ENCODE measurements at regions not wholly inside any gene's neighbourhood (a gene's known extent, or its start where the extent isn't known, plus 50 kb on each side); places are given as distances from the start of the nearest gene placed in this dataset.

- no peak for DNase-seq (ENCODE audit: low spot score in 2 of 2)
- TF ChIP-seq CTCF (IDR thresholded peaks at IDR 0.05) (no peak), EP300 (IDR thresholded peaks at IDR 0.05) (no peak), POLR2A (IDR thresholded peaks at IDR 0.05) (no peak)
- H3K36me3 ChIP-seq, result no peaks in the 10 kb centered on the region
Observed at GRCh38 chr2:241985986-241986329, 116.4 kb downstream of the RTP5 start.

DNA sequence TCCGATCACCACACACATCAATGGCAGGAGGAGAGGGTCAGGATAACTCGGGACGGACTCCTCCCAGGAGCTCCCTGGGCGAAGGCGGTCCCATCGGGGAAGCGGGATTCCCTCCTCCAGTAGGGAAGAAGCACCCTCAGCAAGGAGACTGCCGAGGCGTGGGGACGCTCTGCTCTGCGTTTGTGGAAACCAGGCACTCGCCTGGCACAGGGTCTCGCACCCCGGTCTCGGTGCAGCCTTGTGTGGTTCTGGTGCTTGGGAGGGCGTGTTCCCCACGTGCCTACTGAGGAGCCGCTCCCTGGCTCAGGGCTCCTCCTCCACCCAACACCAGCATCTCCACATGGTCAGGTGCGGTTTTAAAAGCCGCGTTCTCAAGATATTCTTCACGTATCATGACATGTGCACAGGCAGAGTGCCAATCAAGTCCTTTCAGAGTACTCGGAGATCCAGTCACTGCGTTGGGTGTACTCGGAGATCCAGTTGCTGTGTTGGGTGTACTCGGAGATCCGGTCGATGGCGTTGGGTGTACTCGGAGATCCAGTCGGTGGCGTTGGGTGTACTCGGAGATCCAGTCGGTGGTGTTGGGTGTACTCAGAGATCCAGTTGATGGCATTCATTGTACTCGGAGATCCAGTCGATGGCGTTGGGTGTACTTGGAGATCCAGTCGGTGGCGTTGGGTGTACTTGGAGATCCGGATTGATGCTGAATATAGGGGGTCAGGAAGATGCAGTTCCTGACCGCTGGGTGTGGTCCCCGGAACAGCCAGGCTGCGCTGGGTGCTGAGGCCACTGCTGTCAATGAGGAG lies 117.5 kb downstream of the RTP5 start:
- no peaks in the 10 kb centered on the region for H3K9me3 ChIP-seq
- H3K36me3 ChIP-seq, result no peaks in the 10 kb centered on the region
- no peak overlapping the region for H3K27ac ChIP-seq
- TF ChIP-seq EP300 (IDR thresholded peaks at IDR 0.05) (no peak), POLR2A (IDR thresholded peaks at IDR 0.05) (no peak), CTCF (IDR thresholded peaks at IDR 0.05) (no peak)
- 87% methylated on average over 37 to 43 of the region's 43 CpGs for WGBS, 2 donors
- no peak for DNase-seq (ENCODE audit: low spot score in 2 of 2)
- no peak overlapping the region for H3K4me3 ChIP-seq
- H3K27me3 ChIP-seq, result no peaks in the 10 kb centered on the region
- H3K4me1 ChIP-seq, result no peaks in the 10 kb centered on the region

More at GRCh38 chr2:241985986-241986329, 116.4 kb downstream of the RTP5 start:
- Histone ChIP-seq H3K9me3 (no peaks in the 10 kb centered on the region), H3K4me1 (no peaks in the 10 kb centered on the region), H3K27ac (no peak overlapping the region), H3K27me3 (no peaks in the 10 kb centered on the region), H3K4me3 (no peak overlapping the region)
- WGBS, 2 donors, result 68 to 81% methylated on average over 5 of the region's 5 CpGs

DNA sequence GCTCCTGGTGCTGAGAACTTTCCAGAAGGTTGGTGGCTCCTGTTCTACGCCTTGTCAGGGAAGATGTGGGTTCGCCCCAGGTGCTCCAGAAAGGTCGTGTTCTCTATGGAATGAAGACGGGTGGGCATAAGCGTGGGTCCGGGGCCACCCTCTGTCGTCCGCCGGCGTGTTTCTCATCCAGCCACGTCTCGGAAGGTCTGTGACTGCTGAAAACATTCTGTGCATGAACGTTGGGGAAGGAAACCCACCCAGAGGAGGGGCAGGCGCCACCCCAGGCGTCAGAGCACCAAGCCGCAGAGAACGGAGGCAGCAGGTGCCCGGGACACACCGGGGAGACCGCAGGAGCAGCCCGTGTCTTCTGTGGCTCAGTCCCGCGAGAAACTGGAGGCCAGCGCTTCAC lies 118.2 kb downstream of the RTP5 start:
- Histone ChIP-seq H3K9me3 (no peaks in the 10 kb centered on the region), H3K27me3 (no peaks in the 10 kb centered on the region), H3K4me1 (no peaks in the 10 kb centered on the region), H3K27ac (no peak overlapping the region), H3K36me3 (no peaks in the 10 kb centered on the region), H3K4me3 (no peak overlapping the region)
- no peak for TF ChIP-seq EP300 (IDR thresholded peaks at IDR 0.05)
- TF ChIP-seq POLR2A (IDR thresholded peaks at IDR 0.05), result no peak
- no peak for TF ChIP-seq CTCF (IDR thresholded peaks at IDR 0.05)
- no peak for DNase-seq (ENCODE audit: low spot score in 2 of 2)
- WGBS, 2 donors, result 91 to 92% methylated on average over 19 to 24 of the region's 24 CpGs

DNA sequence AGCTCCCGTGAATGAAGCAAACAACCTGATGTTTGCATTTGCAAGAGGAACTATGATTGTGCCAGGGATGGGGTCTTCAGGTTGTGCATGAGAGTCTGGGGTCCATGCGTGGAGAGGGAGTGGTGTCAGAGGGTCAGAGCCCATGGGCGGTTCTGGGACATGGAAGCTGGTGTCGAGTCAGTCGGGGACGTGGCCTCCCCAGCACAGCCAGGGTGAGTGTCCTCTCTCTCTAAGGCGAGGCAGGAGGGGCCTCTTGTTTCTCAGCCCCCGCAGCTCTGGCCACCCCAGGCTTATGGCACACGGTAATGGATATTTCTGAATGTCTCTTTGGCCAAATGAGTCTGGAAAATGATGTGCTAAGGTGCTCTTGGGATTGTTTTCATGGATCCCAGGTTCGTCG lies 118.6 kb downstream of the RTP5 start:
- DNase-seq (ENCODE audit: low spot score in 2 of 2), result no peak
- 90 to 95% methylated on average over 11 of the region's 11 CpGs for WGBS, 2 donors
- Histone ChIP-seq H3K36me3 (no peaks in the 10 kb centered on the region), H3K4me3 (no peak overlapping the region), H3K27me3 (no peaks in the 10 kb centered on the region), H3K9me3 (no peaks in the 10 kb centered on the region), H3K4me1 (no peaks in the 10 kb centered on the region), H3K27ac (no peak overlapping the region)
- TF ChIP-seq EP300 (IDR thresholded peaks at IDR 0.05) (no peak), CTCF (IDR thresholded peaks at IDR 0.05) (no peak), POLR2A (IDR thresholded peaks at IDR 0.05) (no peak)

DNA sequence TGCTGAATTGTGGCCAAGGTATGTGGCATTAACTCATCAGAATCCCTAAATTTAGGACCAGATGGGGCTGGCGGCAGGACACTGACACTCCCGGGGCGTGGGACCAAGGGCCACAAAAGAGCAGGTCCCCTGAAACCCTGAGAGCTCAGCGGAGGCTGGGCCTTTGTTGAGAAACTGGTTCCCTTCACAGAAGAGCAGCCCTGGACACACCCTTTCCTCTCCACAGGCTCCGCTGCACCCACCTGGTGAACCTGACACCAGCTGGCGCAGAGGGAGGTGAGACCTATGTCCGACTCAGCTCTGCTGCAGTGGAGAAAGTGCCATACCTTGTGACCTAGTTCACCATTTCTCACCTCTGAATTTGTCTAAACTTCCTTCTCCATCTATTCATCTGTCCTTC lies 119.5 kb downstream of the RTP5 start:
- Histone ChIP-seq H3K27ac (no peak overlapping the region), H3K27me3 (no peaks in the 10 kb centered on the region), H3K9me3 (no peaks in the 10 kb centered on the region), H3K4me3 (no peak overlapping the region), H3K4me1 (no peaks in the 10 kb centered on the region), H3K36me3 (no peaks in the 10 kb centered on the region)
- TF ChIP-seq POLR2A (IDR thresholded peaks at IDR 0.05), result no peak
- TF ChIP-seq CTCF (IDR thresholded peaks at IDR 0.05), result no peak
- TF ChIP-seq EP300 (IDR thresholded peaks at IDR 0.05), result no peak
- no peak for DNase-seq (ENCODE audit: low spot score in 2 of 2)
- WGBS, 2 donors, result 86 to 92% methylated on average over 7 of the region's 7 CpGs
